GM21723 (cell line): ENCODE measurements at regions not wholly inside any gene's neighbourhood (a gene's known extent, or its start where the extent isn't known, plus 50 kb on each side); places are given as distances from the start of the nearest gene placed in this dataset.
"Not testable (repeated sequence)": the region's sequence is repeated elsewhere in the genome, so short reads cannot be mapped to it uniquely, and the experiment has no call there.

Source experiments
- ATAC-seq: cut with Tn5 transposase; IDR thresholded peaks from one replicate; pipeline ENCODE4 v1.9.1; 2021; ENCODE audit warnings: mild to moderate bottlenecking, moderate library complexity; ENCODE audit not compliant: unreplicated experiment

DNA sequence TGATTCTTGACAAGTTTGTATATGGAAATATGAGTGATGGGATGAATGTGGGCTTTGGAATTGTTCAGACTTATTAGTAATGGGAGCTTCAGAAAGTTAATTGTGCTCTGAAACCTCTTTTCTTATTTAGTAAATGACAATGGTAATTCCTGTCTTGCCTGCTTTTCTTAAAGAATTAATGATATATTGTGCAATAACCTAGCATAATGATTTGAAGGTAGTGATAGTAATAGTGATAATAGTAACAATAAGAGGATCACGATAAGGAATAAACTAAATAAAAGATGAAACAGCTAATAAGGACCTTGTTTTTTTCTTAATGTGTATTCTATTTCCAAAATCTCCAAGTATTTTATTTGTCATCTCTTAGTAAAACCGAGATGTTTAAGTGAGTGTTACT, 245.0 kb upstream of the CPHXL start:
- ATAC-seq: no peak

DNA sequence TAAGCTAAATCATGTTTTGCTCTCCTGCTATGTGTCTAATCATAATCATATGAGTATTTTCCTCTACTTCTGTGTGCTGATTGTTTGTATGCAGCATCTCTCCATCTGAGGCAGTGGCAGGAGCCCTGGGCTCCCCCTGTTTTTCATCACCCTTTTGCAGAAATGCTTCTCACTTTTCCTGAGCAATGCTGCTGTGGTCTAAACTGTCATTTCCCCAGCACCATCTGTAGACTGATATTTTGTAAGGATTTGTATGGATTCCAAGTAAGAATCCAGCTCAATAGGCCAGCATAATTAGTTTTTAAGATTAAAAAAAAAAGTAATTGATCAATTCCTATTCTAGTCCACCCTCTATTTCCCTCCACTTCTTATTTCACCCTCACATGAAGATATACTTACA, 257.0 kb upstream of the CPHXL start:
- ATAC-seq: no peak

DNA sequence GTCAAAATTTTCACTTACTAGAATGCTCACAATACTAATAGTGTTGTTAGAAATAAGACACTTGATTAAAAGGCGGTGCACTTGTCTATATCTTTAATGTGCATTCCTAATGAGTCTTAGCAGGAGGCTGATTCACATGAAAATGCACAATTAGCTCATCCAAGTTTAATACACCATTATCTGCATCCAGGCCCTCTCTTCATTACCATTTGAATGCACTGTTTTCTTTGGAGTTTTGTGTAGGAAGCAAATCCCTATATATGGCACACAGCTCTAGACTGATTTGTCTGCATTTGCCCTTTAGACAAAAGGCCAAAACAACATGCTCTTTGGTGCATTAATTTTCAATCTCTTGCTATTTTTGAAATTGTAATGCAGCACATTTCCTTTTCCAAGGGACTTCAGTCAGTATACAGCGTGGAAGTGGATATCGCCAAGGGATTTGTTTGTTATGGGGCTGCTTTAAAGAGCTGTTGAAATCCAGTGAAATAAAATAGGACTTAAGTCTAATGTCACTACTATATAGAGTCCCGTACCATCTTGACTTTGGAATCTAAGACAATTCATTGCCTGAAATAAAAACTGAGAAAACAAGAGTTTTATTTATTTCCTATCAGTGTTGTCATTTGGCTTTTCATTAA, 257.6 kb upstream of the CPHXL start:
- no peak for ATAC-seq

DNA sequence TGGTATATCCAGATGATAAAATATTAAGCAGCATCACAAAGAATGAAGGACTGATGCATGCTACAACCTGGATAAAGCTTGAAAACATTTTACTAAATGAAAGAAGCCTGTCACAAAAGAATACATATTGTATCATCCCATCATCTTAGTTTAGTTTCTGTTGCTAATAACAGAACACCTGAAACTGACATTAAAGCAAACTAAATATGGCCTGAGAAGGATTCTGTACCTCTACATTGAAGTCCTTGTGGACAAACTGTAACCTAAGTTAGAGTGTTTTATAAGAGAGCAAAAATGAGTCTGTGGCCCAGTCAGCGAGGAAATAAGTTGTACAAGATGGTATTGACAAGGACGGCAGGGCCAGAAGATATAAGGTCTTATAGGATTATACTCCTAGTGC, 261.0 kb upstream of the CPHXL start:
- no peak for ATAC-seq

DNA sequence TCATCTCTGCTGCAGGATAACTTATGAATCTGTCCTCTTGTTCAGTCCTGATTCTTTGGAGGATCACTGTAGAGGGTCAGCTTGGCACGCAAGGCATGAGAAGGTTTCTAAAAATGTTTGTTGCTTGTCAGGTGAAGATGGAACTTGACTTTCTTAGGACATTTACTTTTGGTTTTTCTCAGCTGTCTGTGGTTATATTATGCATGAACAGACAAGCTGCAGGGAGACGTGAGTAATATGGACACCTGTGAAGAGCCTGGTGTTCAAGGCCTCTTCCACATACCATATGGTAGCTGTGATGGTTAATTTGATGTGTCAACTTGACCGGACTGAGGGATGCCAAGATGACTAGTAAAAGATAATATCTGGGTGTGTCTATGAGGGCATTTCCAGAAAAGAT, 270.2 kb upstream of the CPHXL start:
- no peak for ATAC-seq

DNA sequence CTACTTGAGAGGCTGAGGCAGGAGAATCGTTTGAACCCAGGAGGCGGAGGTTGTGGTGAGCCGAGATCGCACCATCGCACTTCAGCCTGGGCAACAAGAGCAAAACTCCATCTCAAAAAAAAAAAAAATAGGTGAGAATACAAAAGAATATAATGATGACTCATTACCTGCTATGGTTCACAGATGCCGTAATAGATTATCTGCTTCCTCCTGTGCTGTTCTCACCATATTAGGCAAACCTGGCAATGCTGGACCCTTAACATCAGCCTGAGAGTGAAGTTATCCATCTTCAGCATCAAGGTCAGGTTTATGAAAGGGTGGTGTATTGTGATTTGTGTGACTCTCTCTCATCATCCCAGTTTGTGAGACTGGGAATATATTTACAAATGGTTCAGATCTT, 271.3 kb upstream of the CPHXL start:
- no peak for ATAC-seq

DNA sequence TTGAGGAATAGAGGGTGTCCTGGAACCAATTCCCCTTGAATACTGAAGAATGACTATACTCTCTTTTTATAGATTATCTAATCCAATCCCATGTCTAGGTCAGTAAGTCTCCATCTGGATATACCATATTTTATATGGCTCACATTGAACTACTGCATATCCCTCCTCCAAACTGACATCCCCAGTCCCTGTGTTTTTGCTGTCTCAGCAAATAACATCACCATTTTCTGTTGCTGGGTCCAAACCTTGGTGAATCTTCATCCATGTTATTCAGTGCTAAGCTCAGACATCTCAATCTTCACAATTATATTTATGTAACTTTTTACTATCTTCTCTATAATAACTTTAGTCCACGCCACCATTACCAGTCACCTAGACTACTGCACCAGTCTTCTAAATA, 269.6 kb upstream of the CNTNAP4 start:
- ATAC-seq: no peak

DNA sequence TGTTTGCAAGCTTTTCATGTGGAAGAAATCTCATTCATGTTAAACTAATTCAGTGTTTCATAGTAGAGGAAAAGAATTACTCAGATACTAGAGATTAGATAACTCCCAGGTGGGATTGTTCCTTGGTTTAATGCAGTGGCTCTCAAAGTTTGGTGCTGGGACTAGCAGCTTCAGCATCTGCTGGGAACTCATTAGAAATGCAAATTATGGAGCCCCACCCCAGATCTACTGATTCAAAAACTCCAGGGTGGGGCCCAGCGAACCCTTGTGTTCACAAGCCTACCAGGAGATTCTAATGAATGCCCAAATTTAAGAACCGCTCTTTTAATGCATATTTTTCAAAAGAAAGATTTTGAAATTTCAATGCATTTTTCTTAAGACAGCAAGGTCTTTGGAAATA, 253.4 kb upstream of the CNTNAP4 start:
- no peak for ATAC-seq

DNA sequence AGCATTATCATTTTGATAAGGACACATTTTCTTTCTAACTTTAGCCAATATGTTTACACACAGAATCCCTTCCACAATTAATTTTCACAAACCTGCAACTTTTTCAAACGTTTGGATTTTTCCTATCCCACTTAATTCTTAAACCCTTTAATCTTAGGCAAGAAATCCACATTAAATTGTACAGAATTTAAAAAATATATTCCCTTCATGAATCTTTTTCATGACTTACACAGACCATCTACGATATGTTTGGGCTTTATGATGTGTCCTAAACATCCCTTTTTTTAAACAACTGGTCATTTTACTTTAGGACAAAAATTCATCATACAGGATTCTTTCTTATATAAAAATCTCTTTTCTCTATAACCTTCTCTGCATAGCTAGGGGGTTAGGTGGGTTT, 241.5 kb upstream of the CNTNAP4 start:
- no peak for ATAC-seq

DNA sequence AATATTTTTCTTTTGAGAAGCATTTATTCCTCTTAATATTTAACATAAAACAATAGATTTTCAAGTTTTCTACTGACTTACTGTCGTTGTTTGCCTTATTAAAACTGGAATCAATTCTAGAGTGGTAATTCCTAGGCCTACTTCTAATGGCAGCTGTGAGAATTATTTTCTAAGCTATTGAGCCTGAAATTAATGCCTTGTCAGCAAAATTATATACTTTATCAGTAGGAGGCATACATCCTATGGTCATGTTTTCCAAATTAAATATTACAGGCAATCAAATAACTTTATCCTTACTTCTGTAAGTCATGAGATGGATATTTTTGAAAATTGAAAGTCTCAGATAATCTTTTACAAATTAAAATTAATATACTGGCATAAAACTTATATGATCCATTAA, 239.1 kb upstream of the CNTNAP4 start:
- no peak for ATAC-seq

DNA sequence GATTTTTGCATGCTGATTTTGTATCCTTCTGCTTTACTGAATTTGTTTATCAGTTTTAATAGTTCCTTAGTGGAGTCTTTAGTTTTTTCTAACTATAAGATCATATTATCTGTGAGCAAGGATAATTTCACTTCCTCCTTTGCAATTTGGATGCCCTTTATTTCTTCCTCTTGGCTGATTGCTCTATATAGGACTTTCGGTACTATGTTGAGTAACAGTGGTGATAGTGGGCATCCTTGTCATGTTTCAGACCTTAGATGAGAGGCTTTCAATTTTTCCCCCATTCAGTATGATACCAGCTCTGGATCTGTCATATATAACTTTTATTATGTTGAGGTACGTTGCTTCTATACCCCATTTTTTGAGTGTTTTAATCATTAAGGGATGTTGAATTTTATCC, 224.5 kb upstream of the CNTNAP4 start:
- ATAC-seq: no peak

DNA sequence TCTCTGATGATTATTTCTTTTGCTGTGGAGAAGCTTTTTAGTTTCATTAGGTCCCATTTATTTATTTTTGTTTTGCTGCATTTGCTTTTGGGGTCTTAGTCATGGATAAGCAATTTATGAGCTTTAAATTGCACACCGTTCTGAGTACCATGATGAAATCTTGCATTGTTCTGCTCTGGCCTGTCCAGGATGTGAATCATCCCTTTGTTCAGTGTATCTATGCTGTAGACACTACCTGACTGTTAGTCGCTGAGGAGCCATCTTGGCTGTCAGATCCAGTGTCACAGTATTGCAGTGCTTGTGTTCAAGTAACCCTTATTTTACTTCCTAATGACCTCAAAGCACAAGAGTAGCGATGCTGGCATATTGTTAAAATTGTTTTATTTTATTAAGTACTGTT, 218.0 kb upstream of the CNTNAP4 start:
- ATAC-seq: no peak

DNA sequence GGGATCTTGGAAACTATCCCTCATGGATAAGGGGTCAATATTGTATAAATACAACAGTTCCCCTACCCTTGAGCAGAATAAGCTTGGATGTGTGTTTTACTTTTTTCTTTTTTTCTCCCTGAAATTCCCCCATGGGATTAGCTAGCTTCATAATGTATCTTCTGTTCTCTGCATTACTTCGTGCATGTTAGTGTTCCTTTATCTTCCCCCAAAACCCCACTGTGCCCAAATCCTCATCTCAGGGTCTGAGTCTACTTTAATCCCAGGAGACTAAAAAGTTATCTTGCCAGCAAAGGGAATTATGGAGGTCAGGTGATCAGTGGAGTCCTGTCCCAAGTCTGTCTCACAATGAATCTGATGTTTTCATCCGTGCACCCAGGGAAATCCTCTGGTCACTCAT, 217.5 kb upstream of the CNTNAP4 start:
- ATAC-seq: no peak

DNA sequence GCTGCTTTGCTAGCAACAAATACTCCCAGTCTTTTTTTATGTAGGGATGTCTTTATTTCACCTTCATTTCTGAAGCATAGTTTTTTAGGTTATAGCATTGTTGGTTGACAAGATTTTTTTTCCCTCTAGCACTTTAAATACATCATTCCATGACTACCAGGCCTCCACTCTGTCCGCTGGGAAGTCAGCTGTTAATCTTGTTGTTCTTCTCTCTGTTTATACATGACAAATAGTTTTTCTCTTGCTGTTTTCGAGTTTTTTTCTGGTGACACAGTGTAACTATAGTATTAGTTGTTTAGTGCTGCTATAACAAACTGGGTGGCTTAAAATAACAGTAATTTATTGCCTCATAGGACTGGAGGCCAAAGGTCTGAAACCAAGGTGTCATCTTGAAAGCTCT, 205.5 kb upstream of the CNTNAP4 start:
- no peak for ATAC-seq

DNA sequence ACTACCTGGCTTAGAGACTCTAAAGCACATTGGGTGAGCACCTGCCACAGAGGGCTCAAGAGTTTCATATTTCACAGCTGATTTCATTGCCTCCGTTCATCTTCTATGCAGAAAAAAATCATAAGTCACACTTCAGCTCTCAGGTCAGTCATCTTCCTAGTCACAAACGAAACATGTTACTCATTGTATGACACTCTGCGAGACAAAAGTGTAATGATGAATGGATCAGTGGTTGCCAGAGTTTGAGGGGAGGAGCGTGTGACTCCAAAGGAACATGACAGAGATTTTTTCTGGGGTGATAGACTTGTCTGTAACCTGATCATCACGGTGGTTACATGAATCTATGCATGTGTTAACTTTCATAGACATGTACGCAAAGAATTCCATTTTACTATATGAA, 195.2 kb upstream of the CNTNAP4 start:
- no peak for ATAC-seq

DNA sequence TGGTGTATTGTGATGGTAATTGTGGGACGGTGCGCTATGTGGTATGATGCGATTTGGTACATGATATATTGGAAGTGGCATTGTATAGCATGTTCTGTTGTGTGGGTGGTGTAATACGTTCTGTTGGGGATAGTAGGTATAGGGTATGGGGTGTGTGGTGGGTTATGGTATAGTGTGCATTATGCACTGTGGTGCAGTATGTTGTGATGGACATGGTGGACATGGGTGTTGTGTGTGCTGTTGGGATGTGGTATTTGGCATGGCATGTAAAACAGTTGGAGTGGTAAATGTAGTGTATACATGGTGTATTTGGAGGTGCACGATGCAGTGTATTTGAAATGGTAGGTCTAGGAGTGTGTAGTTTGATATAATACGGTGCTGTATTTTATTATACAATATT, 170.6 kb upstream of the CNTNAP4 start:
- no peak for ATAC-seq

DNA sequence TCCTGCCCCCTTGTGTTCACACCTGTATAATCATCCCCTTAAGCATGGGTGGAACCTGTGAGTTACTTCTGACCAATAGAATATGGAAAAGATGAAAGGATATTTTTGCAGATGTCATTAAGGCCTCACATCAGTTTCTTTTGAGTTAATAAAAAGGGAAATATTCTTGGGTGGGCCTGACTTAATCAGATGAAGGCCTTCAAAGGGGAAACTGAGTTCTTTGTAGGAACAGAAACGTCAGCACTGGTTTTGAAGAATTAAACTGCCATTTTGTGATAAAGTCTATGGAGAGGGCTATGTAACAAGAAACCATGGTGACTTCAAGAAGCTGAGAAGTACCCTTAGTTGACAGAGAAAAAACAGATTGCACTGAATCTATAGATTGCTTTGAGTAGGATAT, 168.7 kb upstream of the CNTNAP4 start:
- ATAC-seq: no peak

DNA sequence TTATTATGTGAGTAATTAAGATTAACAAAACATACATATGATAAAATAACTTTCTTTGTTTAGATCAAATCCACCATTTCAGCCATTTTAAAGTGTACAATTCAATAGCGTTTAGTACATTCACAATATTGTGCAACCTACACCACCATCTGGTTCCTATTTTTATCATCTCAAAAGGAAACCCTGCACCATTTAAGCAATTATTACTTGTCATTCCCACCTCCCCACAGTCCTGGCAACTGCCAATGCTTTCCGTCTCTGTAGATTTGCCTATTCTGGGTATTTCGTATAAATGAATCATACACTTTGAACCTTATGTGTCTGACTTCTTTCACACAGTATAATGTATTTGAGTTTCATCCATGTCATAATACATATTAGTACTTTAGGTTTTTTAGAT, 162.5 kb upstream of the CNTNAP4 start:
- ATAC-seq: no peak

DNA sequence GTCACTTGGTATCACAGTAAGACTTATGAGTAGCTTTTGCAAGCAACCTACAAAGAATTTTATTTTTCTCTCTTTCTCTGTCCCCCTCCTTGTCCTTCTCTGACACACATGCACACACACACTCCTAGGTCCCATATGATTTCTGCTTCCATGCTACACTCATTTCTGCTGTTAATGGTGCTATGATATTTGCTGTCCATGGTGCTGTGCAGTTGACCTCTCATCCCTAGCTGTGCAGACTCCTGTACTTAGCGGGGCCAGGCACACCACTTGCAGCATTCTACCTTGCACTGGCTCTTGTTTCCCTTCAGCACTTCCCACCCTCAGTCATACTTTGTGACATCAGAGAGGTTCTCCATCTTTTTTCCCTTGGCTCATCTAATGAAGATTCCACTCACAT, 158.9 kb upstream of the CNTNAP4 start:
- no peak for ATAC-seq

DNA sequence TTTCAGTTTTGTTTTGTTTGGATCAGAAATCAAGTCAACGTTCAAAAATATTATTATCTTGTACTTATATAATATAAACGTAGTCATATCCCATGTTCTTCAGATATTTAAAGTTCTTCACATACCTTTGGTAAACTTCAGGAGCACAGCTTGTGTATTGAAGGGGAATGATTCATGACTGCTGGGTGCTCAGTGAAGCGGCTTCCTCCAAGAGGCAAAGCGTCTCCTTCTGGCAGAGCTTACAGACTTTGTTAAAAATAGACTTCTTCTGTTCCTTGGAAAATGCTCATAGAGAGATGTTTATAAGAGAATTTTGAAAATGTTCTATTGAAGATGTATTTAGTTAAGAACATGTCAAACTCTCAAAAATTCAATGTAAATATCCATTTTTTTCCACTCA, 155.6 kb upstream of the CNTNAP4 start:
- ATAC-seq: no peak

DNA sequence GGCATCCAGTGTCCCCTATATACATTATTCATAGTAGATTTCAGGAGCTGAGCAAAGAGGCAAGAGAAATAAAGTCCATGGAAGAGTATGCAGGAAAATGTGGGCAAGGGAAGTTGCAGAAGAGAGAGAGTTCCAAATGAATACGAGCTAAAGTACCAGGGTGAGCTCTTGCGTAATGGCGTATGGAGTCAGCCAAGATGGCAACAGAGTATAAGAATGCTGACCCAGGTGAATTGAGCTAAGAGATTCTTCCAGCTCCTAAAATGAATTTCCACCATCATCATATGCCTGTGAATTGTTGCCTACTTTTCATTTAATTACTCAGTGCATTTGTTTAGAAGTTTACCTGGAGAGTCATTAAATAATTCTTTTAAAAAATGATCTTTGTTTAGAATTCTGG, 153.2 kb upstream of the CNTNAP4 start:
- no peak for ATAC-seq

DNA sequence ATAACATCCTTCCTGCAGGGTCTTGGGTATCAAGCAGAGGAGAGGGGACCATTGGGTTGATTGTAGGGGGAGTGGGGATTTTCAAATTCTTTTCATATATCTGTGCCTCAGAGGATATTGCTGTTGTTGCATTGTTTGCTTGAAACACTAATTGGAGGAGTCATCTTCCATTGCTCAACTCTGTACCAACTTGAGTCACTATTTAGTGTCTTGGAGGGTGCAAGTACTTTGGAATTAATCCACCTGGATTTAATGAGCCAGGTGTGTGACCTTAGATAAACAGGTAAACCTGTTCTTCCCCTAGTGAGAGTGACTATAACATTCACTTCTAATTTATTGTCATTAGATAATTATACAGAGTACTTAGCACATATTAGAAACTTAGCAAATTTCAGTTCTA, 151.3 kb upstream of the CNTNAP4 start:
- ATAC-seq: no peak

DNA sequence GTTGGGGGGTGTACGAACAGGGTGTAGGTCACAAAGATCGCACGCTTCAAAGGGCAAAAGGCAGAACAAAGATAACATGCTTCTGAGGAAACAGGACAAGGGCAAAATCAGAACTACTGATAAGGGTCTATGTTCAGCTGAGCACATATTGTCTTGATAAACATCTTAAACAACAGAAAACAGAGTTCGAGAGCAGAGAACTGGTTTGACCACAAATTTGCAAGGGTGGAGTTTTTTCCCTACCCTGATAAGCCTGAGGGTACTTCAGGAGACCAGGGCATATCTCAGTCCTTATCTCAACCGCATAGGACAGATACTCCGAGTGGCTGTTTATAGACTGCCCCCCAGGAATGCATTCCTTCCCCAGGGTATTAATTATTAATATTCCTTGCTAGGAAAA, 139.1 kb upstream of the CNTNAP4 start:
- not testable (repeated sequence) for ATAC-seq

DNA sequence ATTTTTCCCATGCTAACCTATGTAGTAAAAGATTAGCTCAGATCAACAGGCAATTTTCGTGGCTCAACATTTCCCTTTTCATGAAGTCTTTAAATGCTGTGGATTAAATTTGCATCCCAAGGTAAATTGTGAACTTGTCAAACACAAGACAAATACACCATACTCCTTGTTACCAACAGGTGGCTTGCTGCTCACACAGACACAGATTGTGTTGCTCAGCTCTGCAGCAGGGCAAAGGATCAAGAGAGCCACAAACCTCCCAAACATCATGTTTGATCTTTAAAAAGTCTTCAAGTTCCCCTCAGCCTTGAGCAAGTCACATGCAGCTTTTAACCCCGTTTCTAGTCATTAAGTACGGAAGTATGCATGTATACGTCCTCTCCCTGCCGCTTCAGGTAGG, 119.6 kb upstream of the CNTNAP4 start:
- ATAC-seq: no peak
